NCI-H526 (cell line): ENCODE measurements at regions not wholly inside any gene's neighbourhood (a gene's known extent, or its start where the extent isn't known, plus 50 kb on each side); places are given as distances from the start of the nearest gene placed in this dataset.
"Not testable (repeated sequence)": the region's sequence is repeated elsewhere in the genome, so short reads cannot be mapped to it uniquely, and the experiment has no call there.

ENCODE experiments used
- DNase-seq, 2 experiments: peaks; one replicate each; lab custom pipeline; 2025; lab: John Stamatoyannopoulos, UW

DNA sequence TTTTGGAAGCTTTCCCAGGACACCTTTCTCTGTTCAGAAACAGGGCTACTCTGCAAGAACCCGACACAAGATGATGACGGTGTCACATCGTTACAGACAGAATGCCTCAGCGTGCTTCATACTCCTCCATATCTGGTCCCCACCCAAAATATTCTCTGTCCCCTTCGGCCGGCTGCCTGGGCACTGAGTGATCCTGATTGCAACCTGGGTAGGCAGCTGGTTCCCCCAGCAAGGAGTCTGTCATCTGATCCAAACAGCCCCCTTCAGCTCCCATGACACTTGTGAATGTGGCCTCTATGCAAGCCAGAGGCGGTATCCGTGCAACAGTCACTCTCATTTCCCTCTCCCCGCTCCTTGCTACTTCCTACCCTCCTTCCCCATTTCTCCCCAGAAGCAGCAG is 431.7 kb upstream of the B3GAT1 start:
- no peak for DNase-seq

DNA sequence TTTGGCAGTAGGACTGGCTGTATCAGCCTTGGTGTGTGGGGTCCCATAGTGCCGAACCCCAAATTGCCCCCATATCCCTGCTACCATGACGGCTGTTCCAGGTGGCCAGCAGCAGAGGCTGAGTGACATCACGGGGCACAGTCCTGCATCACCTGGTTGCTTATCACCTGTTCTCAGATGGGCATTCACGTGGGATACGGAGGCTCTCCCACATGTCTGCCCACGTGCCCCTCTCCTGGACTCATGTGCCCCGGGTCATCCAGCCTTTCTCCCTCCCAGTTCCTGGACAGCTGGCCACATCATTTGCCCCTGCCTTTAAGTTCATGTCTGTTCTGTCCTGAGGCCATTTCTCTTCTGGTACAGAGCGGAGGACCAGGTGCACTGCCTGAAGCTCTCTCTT is 431.0 kb upstream of the B3GAT1 start:
- DNase-seq: no peak

DNA sequence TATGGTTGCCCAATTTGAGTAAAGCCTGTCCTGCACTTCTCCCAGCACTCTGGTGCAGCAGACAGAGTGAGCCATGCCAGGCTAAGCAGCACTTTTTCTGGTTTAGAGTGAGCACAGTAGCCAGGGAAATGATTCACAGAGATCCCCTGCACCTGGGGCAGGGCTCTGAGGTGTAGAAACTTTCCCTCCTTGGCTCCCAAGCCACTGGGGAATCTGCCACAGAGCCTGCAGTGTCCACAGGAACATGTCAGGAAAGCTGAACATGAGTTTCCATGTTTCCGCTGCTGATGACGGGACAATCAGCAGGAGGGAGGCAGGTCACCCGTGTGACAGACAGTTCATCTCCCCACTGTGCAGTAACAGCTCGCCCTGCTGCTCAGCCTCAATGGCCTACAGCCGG is 429.9 kb upstream of the B3GAT1 start:
- DNase-seq: no peak

DNA sequence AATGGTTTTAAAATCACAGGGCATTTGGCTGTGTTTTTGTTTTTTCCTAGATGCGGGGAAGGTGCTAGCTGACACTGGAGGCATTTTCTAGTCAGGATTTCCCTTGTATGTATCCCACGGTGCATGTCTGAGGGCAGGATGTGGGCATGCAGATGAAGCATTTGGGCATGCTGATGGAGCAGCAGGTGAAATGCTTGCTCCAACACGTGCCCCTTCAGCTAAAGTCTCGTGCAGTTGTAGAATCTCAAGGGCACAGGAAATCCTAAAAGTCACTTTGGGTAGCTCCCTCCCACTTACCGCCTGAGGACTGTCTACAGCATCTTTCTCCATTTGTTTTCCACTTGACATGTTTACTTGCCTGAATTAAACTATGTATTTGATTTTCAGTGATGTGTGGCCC is 429.4 kb upstream of the B3GAT1 start:
- no peak for DNase-seq

- DNase-seq: no peak
Observed at GRCh38 chr11:134840945-134841344, 428.9 kb upstream of the B3GAT1 start.

DNA sequence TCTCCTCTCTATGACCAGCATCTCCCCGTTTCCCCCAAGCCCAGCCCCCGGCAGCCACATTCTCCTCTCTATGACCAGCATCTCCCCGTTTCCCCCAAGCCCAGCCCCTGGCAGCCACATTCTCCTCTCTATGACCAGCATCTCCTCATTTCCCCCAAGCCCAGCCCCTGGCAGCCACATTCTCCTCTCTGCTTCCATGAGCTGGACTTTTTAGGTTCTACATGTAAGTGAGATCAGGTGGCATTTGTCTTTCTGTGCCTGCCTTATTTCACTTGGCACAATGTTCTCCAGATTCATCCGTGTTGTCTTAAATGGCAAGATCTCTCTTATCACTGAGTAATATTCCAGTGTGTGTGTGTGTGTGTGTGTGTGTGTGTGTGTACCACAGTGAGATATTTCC is 428.1 kb upstream of the B3GAT1 start:
- not testable (repeated sequence) for DNase-seq

DNA sequence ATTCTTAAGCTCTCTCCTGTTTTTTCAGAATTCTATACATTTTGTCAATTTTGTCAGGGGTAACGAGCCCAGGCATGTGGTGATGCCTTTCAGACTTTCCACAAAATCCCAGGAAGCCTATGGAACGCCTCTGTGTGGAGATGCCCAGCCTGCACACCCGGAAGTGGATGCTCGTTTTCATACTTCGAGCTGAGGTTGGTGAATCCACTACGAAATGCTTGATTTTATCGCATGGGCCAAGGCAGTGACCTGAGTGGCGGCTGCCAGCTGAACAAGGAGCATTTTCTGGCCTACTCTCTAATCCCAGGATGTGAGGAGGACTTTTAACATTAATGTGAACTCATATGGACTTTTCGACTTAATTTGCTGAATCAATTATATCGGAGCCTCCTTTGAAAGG is 426.7 kb upstream of the B3GAT1 start:
- no peak for DNase-seq

GRCh38 chr11:134837887-134838232 is 425.8 kb upstream of the B3GAT1 start:
- no peak for DNase-seq

DNA sequence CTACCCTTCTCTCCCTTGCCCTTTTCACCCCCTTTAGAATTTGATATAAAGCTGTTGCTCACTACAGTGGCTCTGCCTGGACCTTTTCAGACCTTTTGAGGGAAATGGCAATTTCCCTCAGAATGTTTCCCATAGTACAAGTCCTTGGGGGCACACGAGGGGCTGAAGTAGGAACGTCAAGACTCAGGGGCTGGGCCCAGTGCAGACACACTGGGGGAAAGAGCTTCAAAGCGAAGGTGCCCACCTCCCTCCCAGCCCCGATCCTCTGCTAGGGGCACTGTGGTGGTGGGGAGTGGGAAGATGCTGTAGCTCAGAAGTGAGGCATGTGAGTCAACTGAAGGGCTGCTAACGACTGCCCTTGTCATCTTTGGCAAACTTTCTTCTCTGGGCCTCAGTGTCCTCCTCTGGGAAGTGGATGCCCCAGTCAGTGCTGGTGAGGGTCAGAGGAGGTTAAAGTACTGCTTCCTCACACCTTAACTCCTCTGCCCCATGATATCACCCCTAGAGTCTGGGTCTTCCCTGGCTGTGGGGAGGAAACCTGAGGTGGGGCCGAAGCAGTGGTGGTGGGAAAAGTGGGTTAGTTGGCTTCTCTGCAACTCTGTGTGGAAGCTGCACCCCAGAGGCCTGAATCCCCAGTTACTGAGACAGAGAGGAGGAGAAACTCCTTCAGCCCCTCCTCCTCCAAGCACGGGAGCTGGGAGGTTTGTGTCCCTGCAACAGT is 425.3 kb upstream of the B3GAT1 start:
- DNase-seq: no peak

DNA sequence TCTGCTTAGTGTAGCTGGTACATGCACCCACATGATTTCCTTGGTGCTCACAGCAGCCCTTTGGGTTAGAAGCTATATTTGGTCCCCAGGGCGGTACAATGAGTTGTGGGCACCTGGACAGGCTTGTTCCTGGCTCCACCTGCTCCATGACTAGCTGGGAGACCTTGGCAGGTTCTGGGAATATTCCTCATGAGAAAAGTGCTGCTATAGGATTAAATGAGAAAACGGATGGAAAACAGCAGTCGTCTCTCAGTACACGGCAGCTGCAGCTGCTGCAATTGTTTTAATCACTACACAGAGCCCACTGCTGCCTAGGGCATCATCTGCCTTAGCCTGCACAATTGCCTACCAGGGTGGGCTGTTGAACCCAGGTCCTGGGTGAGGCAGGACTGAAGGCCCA is 424.5 kb upstream of the B3GAT1 start:
- no peak for DNase-seq

- DNase-seq: no peak
Observed at GRCh38 chr11:134835561-134835960, 423.5 kb upstream of the B3GAT1 start.

GRCh38 chr11:134830312-134830711 is 418.3 kb upstream of the B3GAT1 start:
- DNase-seq: no peak

DNA sequence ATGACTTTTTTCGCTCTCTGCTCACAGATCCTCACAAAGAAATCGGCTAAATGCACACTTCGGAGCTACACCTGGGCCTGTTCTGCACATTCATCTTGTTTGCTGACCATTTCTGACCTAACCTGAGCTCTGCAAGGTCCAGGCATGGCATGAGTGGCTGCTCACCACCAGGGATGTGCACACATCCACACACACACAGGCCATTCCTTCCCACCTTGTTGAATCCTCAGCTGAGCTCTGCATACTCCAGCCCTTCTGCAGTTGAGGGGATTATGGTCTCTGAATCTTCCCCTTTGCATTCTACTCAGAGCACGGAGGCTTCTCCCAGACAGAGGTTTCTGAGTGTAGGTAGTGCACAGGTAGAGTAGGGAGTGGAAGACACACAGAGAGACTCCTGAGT is 411.9 kb upstream of the B3GAT1 start:
- DNase-seq: no peak

DNA sequence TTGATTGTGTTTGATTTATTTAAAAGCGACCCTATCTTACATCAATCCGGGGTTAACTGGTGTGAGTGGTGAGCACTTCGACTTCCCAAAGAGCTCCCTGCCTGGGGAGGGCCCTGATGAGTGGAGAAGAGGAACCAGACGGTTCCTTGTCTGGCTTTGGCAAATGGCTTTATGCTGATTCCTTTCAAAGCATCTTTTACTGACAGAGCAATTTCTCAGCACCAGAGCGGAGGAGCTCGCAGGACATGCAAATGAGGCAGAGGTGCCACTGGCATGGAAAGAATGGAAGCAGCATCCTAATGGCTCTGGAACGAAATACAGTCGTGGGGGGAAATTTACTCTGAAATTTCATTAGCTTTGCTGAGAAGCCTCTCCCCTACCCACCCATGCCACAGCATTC is 410.9 kb upstream of the B3GAT1 start:
- DNase-seq: peak; percentile 56 to 76

- DNase-seq: no peak
Observed at GRCh38 chr11:134821422-134821821, 409.4 kb upstream of the B3GAT1 start.

- peak in 1 of 2 experiments; percentile 36 for DNase-seq
Observed at GRCh38 chr11:134819041-134819440, 407.0 kb upstream of the B3GAT1 start.

- DNase-seq: no peak
Observed at GRCh38 chr11:134818516-134818915, 406.5 kb upstream of the B3GAT1 start.

- no peak for DNase-seq
Observed at GRCh38 chr11:134815404-134815803, 403.4 kb upstream of the B3GAT1 start.

GRCh38 chr11:134807997-134808396 is 396.0 kb upstream of the B3GAT1 start:
- no peak for DNase-seq

GRCh38 chr11:134802598-134802997 is 390.6 kb upstream of the B3GAT1 start:
- DNase-seq: no peak

DNA sequence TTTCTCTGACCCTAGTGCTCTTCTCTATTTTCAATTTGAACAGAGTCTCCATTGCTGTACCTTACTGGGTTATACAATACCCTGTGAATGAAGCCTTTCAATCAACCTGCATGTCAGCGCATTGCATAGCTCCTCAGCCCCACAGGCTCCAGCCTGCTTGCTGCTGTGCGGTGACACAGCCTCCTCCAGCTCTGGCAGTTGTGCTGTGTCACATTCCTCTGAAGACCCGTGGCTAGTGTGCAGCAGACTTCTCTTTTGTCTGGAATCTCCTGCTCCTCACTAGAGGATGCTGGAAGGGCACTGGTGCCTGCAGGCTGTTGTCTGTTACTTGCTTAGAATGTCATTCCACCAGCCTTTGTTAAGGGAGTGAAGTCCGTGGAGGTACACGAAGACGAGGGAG is 390.1 kb upstream of the B3GAT1 start:
- DNase-seq: peak; percentile 79 to 83

GRCh38 chr11:134801570-134801969 is 389.5 kb upstream of the B3GAT1 start:
- peak; percentile 84 to 86 for DNase-seq

DNA sequence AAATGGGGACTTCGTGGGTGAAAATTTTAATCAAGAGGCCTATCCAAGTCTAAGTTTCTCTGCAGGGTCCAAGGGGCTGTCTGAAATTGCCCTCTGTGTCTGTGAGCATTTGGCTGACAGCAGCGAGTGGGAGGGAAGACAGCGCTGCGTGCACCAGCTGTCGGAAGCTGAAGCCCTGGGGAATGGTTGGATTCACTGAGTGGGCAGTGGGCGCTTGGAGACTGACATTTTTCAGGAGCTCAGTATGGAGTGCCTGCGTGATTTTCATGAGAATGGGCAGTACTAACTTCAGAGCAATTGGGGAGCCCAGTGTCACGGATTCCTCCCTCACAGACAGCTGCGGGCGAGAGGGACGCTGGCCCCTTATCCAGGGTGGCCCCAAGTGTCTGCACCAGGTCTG is 388.8 kb upstream of the B3GAT1 start:
- DNase-seq: peak in 1 of 2 experiments; percentile 62

DNA sequence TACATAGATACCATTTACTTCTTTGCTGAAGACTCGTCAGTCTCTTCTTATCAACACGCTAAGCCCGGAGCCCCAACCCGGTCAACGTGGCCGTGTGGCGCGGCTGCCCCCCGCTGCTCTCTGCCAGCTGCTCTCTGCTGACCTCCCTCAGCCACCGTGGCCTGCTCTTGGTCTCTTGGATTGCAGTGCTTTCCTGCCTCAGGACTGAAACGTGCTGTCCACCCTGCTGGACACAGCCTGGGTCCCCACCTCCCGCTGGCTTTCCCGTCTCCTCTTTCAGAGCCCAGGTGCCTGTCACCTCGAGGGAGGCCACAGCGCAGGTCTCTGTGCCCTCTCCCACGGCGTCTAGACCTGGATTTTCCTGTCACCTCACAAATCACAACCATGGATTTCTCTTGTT is 388.1 kb upstream of the B3GAT1 start:
- DNase-seq: no peak

GRCh38 chr11:134799386-134799785 is 387.3 kb upstream of the B3GAT1 start:
- DNase-seq: no peak
